T follicular helper cell (primary cell): ENCODE measurements at regions not wholly inside any gene's neighbourhood (a gene's known extent, or its start where the extent isn't known, plus 50 kb on each side); places are given as distances from the start of the nearest gene placed in this dataset.
"Not testable (repeated sequence)": the region's sequence is repeated elsewhere in the genome, so short reads cannot be mapped to it uniquely, and the experiment has no call there.

ENCODE experiments used
- DNase-seq: peaks from one replicate; pipeline ENCODE4 v3.0.0-alpha.2; 2020; ENCODE audit warnings: low read depth

- no peak for DNase-seq
These were observed 196.9 kb downstream of the TM9SF2 start for GRCh38 chr13:99698010-99698815.

DNA sequence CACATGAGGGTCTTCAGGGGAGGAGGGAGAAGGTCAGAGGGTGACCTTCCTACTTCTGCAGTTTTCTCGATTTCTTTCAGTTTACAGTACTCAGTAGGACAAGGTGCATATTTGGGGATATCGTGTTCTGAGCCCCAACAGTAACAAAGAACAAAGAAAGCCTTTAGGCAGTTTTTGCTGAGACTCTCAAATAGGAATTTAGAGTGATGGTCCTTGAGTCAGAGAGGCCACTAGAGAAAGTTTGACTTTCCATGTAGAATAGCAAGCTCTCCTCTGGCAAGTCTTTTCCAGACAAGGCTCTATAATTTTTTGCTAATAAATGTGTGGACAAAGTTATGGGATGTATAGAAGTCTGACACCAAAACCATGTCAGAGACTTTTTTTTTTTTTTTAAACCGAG is 194.6 kb downstream of the TM9SF2 start:
- DNase-seq: no peak

- DNase-seq: no peak
These were observed 192.8 kb downstream of the TM9SF2 start for GRCh38 chr13:99693852-99694611.

DNA sequence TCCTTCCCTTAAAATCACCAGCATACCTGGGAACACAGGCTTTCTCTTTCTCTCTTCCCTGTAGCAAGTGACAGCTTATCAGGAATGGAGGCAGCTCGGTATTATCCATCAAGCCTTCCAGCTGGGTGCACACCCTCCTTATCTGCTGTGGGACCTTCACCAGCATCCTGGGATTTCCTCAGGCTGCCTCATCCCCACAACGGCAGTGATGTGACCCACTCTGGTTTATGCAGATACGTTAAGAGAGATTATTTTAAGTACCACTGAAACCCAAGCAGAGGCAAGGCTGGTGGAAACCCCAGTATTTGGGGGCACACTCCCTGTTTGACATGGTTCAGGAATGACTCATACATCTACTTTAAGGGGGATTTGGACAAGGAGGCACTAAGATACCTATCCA is 192.1 kb downstream of the TM9SF2 start:
- DNase-seq: no peak

- no peak for DNase-seq
These were observed 191.6 kb downstream of the TM9SF2 start for GRCh38 chr13:99692854-99693253.

DNA sequence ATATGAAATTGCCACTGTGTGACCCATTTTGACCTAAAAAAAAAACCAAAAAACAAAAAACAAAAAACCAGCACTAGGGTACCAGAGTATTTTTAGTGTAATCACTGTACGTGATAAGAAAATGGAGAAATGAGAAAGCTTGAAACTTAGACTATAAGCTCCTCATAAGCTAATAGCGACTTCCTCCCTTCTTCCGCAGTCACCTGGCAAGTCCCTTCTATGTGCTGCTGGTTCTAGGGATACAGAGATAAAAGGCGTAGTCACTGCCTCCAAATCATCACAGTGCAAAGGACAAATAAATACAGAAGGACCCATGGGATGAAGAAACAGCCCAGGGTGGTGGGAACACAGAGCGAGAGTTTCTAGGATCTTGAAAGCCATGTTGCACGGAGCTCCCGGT is 190.3 kb downstream of the TM9SF2 start:
- DNase-seq: no peak

- no peak for DNase-seq
These were observed 189.3 kb downstream of the TM9SF2 start for GRCh38 chr13:99690426-99691174.

- no peak for DNase-seq
These were observed 188.7 kb downstream of the TM9SF2 start for GRCh38 chr13:99689955-99690354.

GRCh38 chr13:99688776-99689175 is 187.5 kb downstream of the TM9SF2 start:
- no peak for DNase-seq

DNA sequence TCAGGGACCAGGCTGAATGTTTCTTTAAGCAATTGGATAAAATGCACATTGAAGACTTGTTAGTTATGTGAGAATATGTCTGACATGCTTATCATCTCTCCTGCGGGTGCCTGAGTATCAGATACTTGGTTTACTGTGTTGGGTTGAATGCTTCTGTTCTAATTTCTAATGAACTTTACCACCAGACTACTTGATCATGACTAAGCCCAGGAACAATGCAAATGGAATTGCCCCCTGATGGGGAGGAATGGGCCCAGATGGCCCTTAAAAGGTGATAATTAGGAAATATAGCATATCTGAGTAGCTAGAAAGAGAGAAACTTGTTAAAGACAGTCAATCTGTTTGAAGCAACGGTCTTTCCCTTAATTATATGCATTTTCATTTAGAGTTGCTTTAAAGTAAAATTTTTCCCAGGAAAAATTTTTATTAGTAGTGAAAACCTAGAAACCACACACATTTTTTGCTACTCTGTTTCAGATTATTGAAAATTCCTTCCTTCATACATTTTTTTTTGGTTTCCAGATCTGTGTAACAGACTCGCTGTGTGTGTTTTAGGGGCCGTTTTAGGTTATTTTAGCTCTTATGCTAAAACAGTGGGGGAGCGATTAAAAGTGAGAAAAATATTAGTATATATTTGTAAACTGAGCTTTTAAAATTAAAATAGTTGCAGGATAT is 186.6 kb downstream of the TM9SF2 start:
- no peak for DNase-seq

DNA sequence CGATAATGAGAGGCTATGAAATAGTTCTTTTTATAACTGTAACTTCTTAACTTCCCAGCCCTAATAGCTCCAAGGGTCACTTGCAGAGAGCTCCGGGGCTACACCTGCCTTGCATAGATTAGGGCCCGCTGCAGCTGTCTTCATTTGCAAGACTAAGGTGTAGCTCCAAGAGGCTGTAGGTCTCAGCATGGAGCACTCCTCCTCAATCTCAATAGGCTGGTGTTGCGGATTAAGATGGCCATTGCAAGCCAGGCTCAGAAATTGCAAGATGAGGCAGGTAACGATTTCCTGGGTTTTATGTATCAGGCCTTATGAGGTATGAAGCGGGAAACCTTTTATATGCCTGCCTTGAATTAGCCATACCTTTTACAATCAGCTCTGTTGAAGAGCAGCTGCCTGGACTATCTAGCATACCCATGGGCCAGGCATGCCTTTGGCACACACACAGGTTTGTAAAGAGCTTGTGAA is 185.7 kb downstream of the TM9SF2 start:
- no peak for DNase-seq

DNA sequence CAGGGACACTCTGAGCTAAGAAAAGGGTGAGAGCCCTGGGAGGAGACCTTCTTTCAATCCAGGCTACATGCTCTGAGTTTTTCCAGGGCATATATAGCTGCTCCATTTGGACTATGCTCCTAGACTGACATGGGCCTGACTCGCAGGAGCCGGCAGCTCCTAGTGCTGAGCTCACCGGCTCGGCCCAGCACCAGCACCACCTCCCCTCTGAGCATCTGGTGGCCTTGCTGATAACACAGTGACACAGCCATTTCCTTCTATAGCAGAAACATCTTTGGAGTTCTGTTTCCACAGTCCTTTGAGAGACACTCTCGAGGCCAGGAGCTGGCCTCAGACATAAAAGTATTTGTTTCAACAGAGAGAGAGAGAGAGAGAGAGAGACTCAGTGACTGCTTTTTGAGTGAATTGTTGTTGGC is 184.9 kb downstream of the TM9SF2 start:
- no peak for DNase-seq

DNA sequence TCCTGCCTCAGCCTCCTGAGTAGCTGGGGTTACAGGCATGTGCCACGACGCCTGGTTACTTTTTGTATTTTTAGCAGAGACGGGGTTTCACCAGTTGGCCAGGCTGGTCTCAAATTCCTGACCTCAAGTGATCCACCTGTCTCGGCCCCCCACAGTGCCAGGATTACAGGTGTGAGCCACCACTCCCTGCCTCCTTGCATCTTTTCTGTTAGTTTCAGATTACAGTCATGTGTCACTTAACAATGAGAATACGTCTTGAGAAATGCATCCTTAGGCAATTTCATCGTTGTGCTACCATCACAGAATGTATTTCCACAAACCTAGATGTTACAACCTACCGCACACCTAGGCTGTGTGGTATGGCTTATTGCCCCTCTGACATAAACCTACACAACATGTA is 180.4 kb downstream of the TM9SF2 start:
- DNase-seq: no peak

DNA sequence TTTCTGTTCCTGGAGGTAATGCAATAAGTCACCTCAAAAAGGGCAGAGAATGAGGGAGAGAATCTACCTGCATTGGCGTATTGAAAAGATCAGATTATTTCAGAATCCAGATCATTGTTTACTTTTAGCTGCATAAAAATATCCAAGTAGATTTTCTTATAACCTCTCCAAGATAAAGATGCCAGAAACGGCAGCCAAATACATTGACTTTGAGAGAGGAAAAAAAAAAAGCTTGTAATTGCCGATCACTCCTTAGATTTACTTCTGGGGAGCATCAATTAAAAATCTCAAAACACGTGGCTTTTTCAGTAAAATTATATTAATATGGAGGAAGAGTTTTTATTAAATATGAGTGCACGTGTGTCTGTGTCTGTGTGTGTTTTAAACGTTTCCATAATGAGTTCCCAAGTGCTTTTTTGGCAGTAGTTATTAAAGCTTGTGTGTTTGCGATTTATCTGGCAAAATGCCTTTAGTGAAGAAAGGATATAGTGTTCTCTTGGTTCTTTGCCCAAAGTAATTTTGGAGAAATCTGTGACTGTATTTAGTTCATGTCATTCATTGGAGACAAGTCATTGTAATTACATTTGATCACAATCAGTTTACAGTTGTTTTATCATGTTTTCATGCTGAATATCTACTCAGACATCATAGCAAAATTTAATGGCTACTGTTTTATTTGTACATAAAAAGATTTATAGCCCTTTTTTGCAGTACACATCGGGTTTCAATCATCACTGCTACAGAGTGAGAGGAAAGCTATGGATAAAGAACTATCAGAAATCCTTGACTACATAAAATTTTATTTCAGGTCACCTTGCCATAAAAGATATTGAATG is 176.1 kb downstream of the TM9SF2 start:
- no peak for DNase-seq

DNA sequence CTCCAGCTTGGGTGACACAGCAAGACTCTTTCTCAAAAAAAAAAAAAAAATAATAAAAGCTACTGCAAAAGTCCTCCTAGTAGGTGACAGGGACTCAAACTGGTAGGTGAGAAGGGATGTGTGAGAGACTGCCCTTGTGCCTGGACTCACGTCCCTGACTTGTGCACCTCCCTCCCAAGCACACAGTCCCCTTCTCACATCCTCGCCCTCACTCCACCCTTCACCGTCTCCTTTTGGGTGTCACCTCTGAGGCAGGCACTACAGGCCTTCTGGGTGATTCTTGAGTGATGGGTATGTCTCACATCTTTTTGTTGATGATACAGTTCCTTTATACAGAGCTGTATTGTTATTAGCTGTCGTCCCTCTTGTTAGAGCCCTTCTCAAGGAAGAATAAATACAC is 170.5 kb downstream of the TM9SF2 start:
- no peak for DNase-seq

DNA sequence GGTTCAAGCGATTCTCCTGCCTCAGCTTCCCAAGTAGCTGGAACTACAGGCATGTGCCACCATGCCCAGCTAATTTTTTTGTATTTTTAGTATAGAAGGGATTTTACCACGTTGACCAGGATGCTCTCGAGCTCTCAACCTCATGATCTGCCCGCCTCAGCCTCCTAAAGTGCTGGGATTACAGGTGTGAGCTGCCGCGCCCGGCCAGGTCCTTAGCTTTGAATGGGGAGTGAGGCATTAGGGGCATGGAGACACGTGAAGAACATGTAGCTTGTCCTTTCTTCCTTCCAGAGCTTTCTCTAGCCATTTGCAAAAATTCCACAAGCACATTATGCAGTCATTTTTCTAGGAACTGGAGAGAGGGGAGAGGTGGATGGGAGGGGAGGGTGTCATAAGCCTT is 167.8 kb downstream of the TM9SF2 start:
- DNase-seq: not testable (repeated sequence)

DNA sequence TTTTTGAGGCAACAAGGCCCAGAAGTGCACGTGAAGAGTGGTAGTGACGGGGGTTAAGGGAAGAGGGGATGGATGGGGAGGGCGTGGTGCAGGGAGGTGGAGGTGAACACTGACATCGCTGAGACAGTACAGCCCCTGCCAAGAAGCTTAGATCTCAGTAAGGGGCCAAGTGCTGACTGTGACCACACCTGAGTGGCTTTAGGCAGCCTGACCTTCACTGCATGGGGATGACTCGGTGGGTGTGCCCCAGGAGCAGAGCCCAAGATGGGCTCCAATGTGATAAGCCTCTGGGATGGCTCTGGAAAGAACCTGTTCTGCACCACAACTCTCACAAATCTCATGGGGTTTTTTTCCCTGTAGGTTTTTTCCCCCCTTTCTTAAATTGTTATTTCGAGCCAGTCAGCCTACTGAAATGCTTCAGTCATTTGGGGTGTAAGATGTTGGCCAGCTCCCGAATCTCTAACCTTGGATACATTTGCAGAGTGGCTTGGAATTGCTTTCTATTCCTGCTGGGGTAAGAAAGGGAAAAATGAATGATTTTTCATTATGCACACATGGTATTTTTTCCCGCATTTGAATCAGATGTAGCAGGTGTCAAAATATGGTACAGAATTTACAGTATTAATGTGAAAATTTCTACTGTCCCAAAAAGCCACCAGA is 165.0 kb downstream of the TM9SF2 start:
- DNase-seq: no peak

DNA sequence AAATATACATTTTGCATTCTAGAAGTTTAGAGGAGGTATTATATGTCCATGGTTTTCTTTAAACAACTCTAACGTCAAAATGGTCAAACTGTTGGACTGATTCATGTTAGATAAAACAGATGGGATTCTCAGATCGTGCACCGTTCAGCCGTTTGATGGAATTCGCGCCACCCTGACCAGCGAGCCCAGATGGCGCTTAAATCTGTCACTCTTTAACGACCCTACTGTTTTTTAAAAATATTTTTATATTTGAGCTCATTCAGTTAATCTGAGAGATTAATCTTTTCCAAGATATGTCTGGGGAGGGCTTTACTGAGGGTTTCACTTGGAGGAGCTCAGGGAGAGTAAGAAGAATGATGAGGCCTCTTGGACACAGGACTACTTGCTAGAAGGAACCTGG is 164.4 kb downstream of the TM9SF2 start:
- no peak for DNase-seq

- no peak for DNase-seq
These were observed 162.6 kb downstream of the TM9SF2 start for GRCh38 chr13:99663908-99664307.

DNA sequence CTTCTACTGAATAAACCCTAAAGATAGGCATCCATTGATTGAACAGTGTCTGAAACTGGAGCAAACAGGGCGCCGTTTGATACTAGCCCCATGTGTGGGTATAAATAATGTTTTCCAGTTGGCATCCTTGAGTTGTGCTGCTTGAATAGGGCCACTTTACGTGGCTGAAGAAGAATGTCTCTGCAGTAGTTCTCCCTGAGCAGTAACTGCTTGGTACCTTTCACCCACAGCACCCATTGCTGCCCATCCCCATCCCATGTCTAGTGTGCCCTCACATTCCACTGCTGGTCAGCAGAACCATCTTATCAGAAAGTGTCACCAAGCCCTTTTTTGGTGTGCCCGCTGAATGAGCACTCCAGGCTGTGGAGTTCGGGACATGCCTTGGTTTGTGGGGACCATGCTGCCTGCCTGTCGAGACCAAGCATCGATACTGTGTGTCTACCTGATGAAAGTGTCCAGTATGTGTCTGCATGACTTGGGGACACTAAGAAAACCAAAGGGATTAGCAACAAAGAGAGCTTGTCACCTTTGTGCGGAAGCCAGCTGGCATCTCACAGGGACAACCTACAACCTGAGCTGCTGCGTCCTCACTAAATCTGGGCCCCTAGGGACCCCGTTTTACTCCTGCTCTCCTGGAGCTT is 162.0 kb downstream of the TM9SF2 start:
- no peak for DNase-seq
